Nephron (organoid): ENCODE measurements at regions not wholly inside any gene's neighbourhood (a gene's known extent, or its start where the extent isn't known, plus 50 kb on each side); places are given as distances from the start of the nearest gene placed in this dataset.

Experiments
- H3K27ac Mint-ChIP-seq, 3 experiments: 2 replicates each; pipeline ENCODE4 v1.8.0; 2020; ENCODE audit warnings: mixed read lengths in 3 of 3, mild to moderate bottlenecking in 2 of 3, moderate library complexity in 1 of 3
- H3K27me3 Mint-ChIP-seq: 2 replicates; pipeline ENCODE4 v1.8.0; 2021; ENCODE audit warnings: low read depth, mild to moderate bottlenecking, moderate library complexity, mixed read lengths
- H3K36me3 Mint-ChIP-seq: 2 replicates; pipeline ENCODE4 v1.8.0; 2020; ENCODE audit warnings: low read depth, mixed read lengths
- H3K4me1 Mint-ChIP-seq: 2 replicates; pipeline ENCODE4 v1.8.0; 2020; ENCODE audit warnings: mixed read lengths
- H3K4me3 Mint-ChIP-seq, 3 experiments: 2 replicates each; pipeline ENCODE4 v1.8.0; 2020; ENCODE audit warnings: mild to moderate bottlenecking in 3 of 3, mixed read lengths in 3 of 3, moderate library complexity in 2 of 3
- H3K9me3 Mint-ChIP-seq: 2 replicates; pipeline ENCODE4 v1.8.0; 2020; ENCODE audit warnings: mixed read lengths
- CTCF ChIP-seq, 3 experiments: fragments of 200-600 bp; sonication (generic); IDR thresholded peaks; one replicate each; pipeline ENCODE4 v1.5.0; 2021; ENCODE audit warnings: antibody characterized with exemption in 3 of 3; ENCODE audit not compliant: unreplicated experiment in 3 of 3

- Mint-ChIP-seq H3K4me1 (peaks cover 16% of the 10 kb centered on the region), H3K36me3 (no peaks in the 10 kb centered on the region), H3K4me3 (no peak overlapping the region), H3K27ac (no peak overlapping the region), H3K27me3 (peaks cover 48% of the 10 kb centered on the region), H3K9me3 (no peaks in the 10 kb centered on the region)
- TF ChIP-seq CTCF (IDR thresholded peaks at IDR 0.05; ENCODE audit: unreplicated experiment in 3 of 3), result no peak
These were observed 53.8 kb upstream of the TARDBP start for GRCh38 chr1:10958614-10959013.

- H3K36me3 Mint-ChIP-seq, result no peaks in the 10 kb centered on the region
- H3K9me3 Mint-ChIP-seq, result no peaks in the 10 kb centered on the region
These were observed 51.8 kb upstream of the TARDBP start for GRCh38 chr1:10960411-10961299.

GRCh38 chr1:10961300-10961833, 51.1 kb upstream of the TARDBP start:
- peak in 2 of 3 experiments; percentile 12 to 32 for TF ChIP-seq CTCF (IDR thresholded peaks at IDR 0.05; ENCODE audit: unreplicated experiment in 3 of 3)
- peaks cover 16% of the 10 kb centered on the region for H3K4me1 Mint-ChIP-seq
- no peaks in the 10 kb centered on the region for H3K9me3 Mint-ChIP-seq
- H3K4me3 Mint-ChIP-seq, result no peak overlapping the region
- peaks cover 49% of the 10 kb centered on the region for H3K27me3 Mint-ChIP-seq
- H3K36me3 Mint-ChIP-seq, result no peaks in the 10 kb centered on the region
- H3K27ac Mint-ChIP-seq, result no peak overlapping the region

More at GRCh38 chr1:10960411-10961299, 51.8 kb upstream of the TARDBP start:
- peaks cover 16% of the 10 kb centered on the region for H3K4me1 Mint-ChIP-seq
- no peak overlapping the region for H3K27ac Mint-ChIP-seq
- peak; percentile 84 to 89 (median 86) for TF ChIP-seq CTCF (IDR thresholded peaks at IDR 0.05; ENCODE audit: unreplicated experiment in 3 of 3)
- peaks cover 43% of the 10 kb centered on the region for H3K27me3 Mint-ChIP-seq
- H3K4me3 Mint-ChIP-seq, result no peak overlapping the region

- Mint-ChIP-seq H3K27me3 (peaks cover 46% of the 10 kb centered on the region), H3K4me1 (peaks cover 7% of the 10 kb centered on the region), H3K27ac (no peak overlapping the region), H3K36me3 (no peaks in the 10 kb centered on the region), H3K9me3 (no peaks in the 10 kb centered on the region), H3K4me3 (no peak overlapping the region)
- no peak for TF ChIP-seq CTCF (IDR thresholded peaks at IDR 0.05; ENCODE audit: unreplicated experiment in 3 of 3)
These were observed 50.0 kb upstream of the TARDBP start for GRCh38 chr1:10962483-10962882.
